K562 (cell line): ENCODE measurements at regions not wholly inside any gene's neighbourhood (a gene's known extent, or its start where the extent isn't known, plus 50 kb on each side); places are given as distances from the start of the nearest gene placed in this dataset.

Experiments used
- ATAC-seq: fragments of 200-7000 bp; cut with Tn5 transposase; 3 replicates; pipeline ENCODE4 v1.9.1; 2020; ENCODE audit warnings: moderate library complexity
- BruUV-seq: library from RNA; stranded (reverse); fragments of 400-500 nt; replicated peaks from 2 replicates; lab custom pipeline; 2021; lab: Mats Ljungman, UMichigan
- CTCF ChIA-PET: fragments of 300-600 bp; formaldehyde crosslinking; extraction: SDS; loops from one replicate; lab custom pipeline; 2021; ENCODE audit warnings: low intra/inter-chr PET ratio; lab: Yijun Ruan, JAX
- POLR2A ChIA-PET: fragments of 300-600, 350-650 bp; sonication (Branson Sonifier 250); formaldehyde crosslinking; extraction: SDS; loops from one replicate; lab custom pipeline; 2021; ENCODE audit warnings: antibody characterized with exemption, inconsistent platforms; lab: Yijun Ruan, JAX
- DNase-seq, 4 experiments: peaks; one replicate each; pipeline versions ENCODE4 v3.0.0 to v3.0.0-alpha.2; 2011 to 2018; ENCODE audit warnings: low spot score in 3 of 4, mixed read lengths in 3 of 4; ENCODE audit errors: extremely low read depth in 1 of 4
- FAIRE-seq: peaks from 2 replicates; lab custom pipeline; 2011; peaks lifted over from hg19 to GRCh38; lab: Jason Lieb, UNC
- H2AFZ ChIP-seq: 2 replicates; pipeline ENCODE4 v1.6.0; 2011; ENCODE audit warnings: low read depth, low read length, control low read depth, inconsistent platforms
- H3K27ac ChIP-seq: fragments of 200-600 bp; 3 replicates; pipeline ENCODE4 v1.8.0; 2011; ENCODE audit warnings: low read depth, mild to moderate bottlenecking, control low read depth, inconsistent platforms, low read length, moderate library complexity, mixed read lengths; ENCODE audit errors: extremely low read depth
- H3K27me3 ChIP-seq, 2 experiments: fragments of 300-600 bp in 1 of 2; 2 replicates in 1 of 2; 3 replicates in 1 of 2; pipeline versions ENCODE4 v1.6.0 to v1.8.0; 2011; ENCODE audit warnings: inconsistent platforms in 2 of 2, low read length in 2 of 2, mild to moderate bottlenecking in 1 of 2, mixed read lengths in 1 of 2, moderate library complexity in 1 of 2; ENCODE audit not compliant: control insufficient read depth in 2 of 2, insufficient read depth in 2 of 2
- H3K36me3 ChIP-seq: fragments of 300-600 bp; 3 replicates; pipeline ENCODE4 v1.8.0; 2011; ENCODE audit warnings: mild to moderate bottlenecking, low read length, inconsistent platforms; ENCODE audit not compliant: control insufficient read depth, insufficient read depth
- H3K4me1 ChIP-seq, 2 experiments: fragments of 200-600 bp in 1 of 2; replicated peaks in 1 of 2; 2 replicates in 1 of 2; 3 replicates in 1 of 2; pipeline versions ENCODE4 v1.5.1 to v1.8.0; 2011; ENCODE audit warnings: inconsistent platforms in 2 of 2, low read length in 2 of 2, mild to moderate bottlenecking in 1 of 2, mixed read lengths in 1 of 2, moderate library complexity in 1 of 2; ENCODE audit not compliant: control insufficient read depth in 2 of 2, insufficient read depth in 2 of 2
- H3K4me2 ChIP-seq: 2 replicates; pipeline ENCODE4 v1.6.1; 2011; ENCODE audit warnings: low read length, control low read depth, inconsistent platforms, mixed read lengths; ENCODE audit not compliant: insufficient read depth
- H3K4me3 ChIP-seq: fragments of 200-600 bp; sonication (generic), shearing (Covaris generic); 2 replicates; pipeline ENCODE4 v1.5.1; 2016; ENCODE audit warnings: control low read depth, inconsistent platforms
- H3K79me2 ChIP-seq: fragments of 200-600 bp; 3 replicates; pipeline ENCODE4 v1.8.0; 2011; ENCODE audit warnings: low read length, inconsistent platforms; ENCODE audit not compliant: control insufficient read depth, insufficient read depth
- H3K9ac ChIP-seq, 2 experiments: 2 replicates each; pipeline versions ENCODE4 v1.6.0 to v1.6.1; 2011; ENCODE audit warnings: low read depth in 2 of 2, low read length in 2 of 2, control low read depth in 1 of 2, inconsistent platforms in 1 of 2, mild to moderate bottlenecking in 1 of 2, mixed read lengths in 1 of 2; ENCODE audit not compliant: insufficient read depth in 1 of 2
- H3K9me1 ChIP-seq: one replicate; pipeline ENCODE4 v1.6.0; 2011; ENCODE audit warnings: inconsistent platforms, mild to moderate bottlenecking, low read length, moderate library complexity; ENCODE audit not compliant: control insufficient read depth, insufficient read depth
- H3K9me3 ChIP-seq: replicated peaks from 2 replicates; pipeline ENCODE4 v1.5.1; 2011; ENCODE audit warnings: low read depth, low read length, inconsistent platforms; ENCODE audit not compliant: control insufficient read depth, insufficient read depth
- H4K20me1 ChIP-seq: replicated peaks from 2 replicates; pipeline ENCODE4 v1.6.1; 2011; ENCODE audit warnings: low read length, inconsistent platforms, mixed read lengths; ENCODE audit not compliant: control insufficient read depth, insufficient read depth
- ARID1B ChIP-seq: fragments of 450-650 bp; IDR thresholded peaks from 2 replicates; pipeline ENCODE4 v1.6.1; 2016; ENCODE audit warnings: antibody characterized with exemption, mild to moderate bottlenecking, inconsistent platforms
- CREM ChIP-seq: IDR thresholded peaks from 2 replicates; pipeline ENCODE4 v1.6.1; 2014; ENCODE audit warnings: antibody characterized with exemption, low read depth
- FOS ChIP-seq: IDR thresholded peaks from 3 replicates; pipeline ENCODE4 v1.6.1; 2011; ENCODE audit not compliant: insufficient read length; ENCODE audit errors: extremely low read depth
- IFI16 ChIP-seq: fragments of 250-450 bp; sonication (Bioruptor Pico); IDR thresholded peaks from 2 replicates; pipeline ENCODE4 v2.1.2; 2022; ENCODE audit warnings: mild to moderate bottlenecking, inconsistent platforms
- MYC ChIP-seq, 2 experiments: fragments of 250-450 bp in 1 of 2; sonication (Bioruptor Pico) in 1 of 2; IDR thresholded peaks; 2 replicates each; pipeline versions ENCODE4 v1.5.1 to v1.6.1; 2012 to 2021; ENCODE audit warnings: low read depth in 2 of 2, borderline replicate concordance in 1 of 2, improper control_type of control experiment in 1 of 2, low read length in 1 of 2, mild to moderate bottlenecking in 1 of 2, moderate library complexity in 1 of 2
- PTTG1 ChIP-seq: fragments of 450-650 bp; IDR thresholded peaks from 2 replicates; pipeline ENCODE4 v1.6.1; 2016; ENCODE audit warnings: low read depth, mild to moderate bottlenecking, missing genetic modification characterization, missing compliant biosample characterization
- RBM34 ChIP-seq: fragments of 200-400 bp; formaldehyde crosslinking; IDR thresholded peaks from 2 replicates; pipeline ENCODE4 v1.6.1; 2018; ENCODE audit warnings: low read length, borderline replicate concordance; ENCODE audit not compliant: insufficient read depth
- TAF1 ChIP-seq: IDR thresholded peaks from 2 replicates; pipeline ENCODE4 v1.6.1; 2011; ENCODE audit warnings: mild to moderate bottlenecking, low read length, moderate library complexity; ENCODE audit not compliant: insufficient read depth, control insufficient read depth, severe bottlenecking; ENCODE audit errors: extremely low read depth
- ZNF174 ChIP-seq: fragments of 250-450 bp; sonication (Bioruptor Pico); IDR thresholded peaks from 2 replicates; pipeline ENCODE4 v1.4.0; 2020; ENCODE audit warnings: mild to moderate bottlenecking
- ZNF175 ChIP-seq: fragments of 200-800 bp; sonication (Bioruptor generic); IDR thresholded peaks from 2 replicates; pipeline ENCODE4 v1.6.1; 2016; ENCODE audit warnings: low read depth, mild to moderate bottlenecking, missing genetic modification characterization, missing compliant biosample characterization
- ZNF354B ChIP-seq: fragments of 250-450 bp; sonication (Bioruptor Pico); IDR thresholded peaks from 2 replicates; pipeline ENCODE4 v1.4.0; 2020
- ZNF75A ChIP-seq: fragments of 450-650 bp; formaldehyde crosslinking; IDR thresholded peaks from 2 replicates; pipeline ENCODE4 v1.4.0; 2020; ENCODE audit warnings: mild to moderate bottlenecking
- WGBS: fragments of 100-300 bp; shearing (Covaris generic); methylation state at CpG from one replicate; pipeline ENCODE4 v1.1.6; 2016; ENCODE audit warnings: low coverage, mixed read lengths; ENCODE audit not compliant: insufficient coverage; ENCODE audit errors: missing lambda C conversion rate; 5-methylcytosine and 5-hydroxymethylcytosine counted together
- in situ Hi-C: fragments of 300-500 bp; cut with MboI; formaldehyde crosslinking; loops from 4 replicates; pipeline ENCODE4 v1.15.0; 2018; ENCODE audit warnings: inconsistent platforms, mixed read lengths
- intact Hi-C: fragments of 100-400 bp; cut with micrococcal nuclease; formaldehyde crosslinking; loops from 2 replicates; pipeline ENCODE4 v1.14.2; 2022
- TF ChIP-seq, protein P1 (sequence below): fragments of 200-800 bp; sonication (Bioruptor generic); IDR thresholded peaks from 2 replicates; pipeline ENCODE4 v1.6.1; 2016; ENCODE audit warnings: missing genetic modification characterization, missing compliant biosample characterization
- TF ChIP-seq, protein P2 (sequence below): sonication (generic); formaldehyde crosslinking; IDR thresholded peaks from 2 replicates; pipeline ENCODE4 v1.8.0; 2022; ENCODE audit warnings: mild to moderate bottlenecking, missing genetic modification reagents
- TF ChIP-seq, protein P3 (sequence below): conservative IDR thresholded peaks from 2 replicates; pipeline ENCODE4 v1.6.1; 2011; ENCODE audit warnings: low read depth, mild to moderate bottlenecking, low read length; ENCODE audit not compliant: control insufficient read depth

DNA sequence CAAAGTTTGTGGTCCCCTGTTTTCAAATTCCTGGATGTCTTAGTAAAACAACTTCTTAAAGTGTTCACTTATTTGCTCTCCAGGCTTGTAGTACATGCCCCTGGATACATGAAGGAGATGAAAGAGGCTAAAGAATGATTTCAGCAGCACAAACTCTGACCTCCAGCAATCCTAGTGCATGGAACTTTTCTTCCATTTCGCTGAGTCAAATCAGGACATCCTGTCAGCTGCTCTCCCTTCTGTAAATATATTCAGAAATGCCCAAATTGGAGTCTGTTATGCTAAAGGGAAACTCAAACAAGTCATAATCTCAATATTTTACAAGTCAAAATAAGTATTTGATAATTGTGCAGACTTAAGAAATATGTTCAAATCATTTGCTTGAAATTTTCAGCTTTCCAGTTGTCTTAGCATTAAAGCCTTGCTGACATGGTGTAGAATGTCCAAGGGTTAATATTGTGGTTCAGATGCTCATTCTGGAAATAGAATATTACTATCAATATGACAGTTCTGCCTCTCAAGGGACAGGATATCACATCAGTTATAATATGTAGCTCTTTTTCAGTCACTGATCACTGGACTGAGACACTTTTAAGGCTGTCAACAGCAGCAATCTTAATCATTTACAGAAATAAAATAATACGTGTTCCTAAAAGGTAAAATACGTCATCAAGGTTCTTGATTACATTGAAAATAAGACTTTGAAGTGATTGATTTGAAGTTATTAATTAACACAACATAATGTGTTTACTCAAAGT, 1157.3 kb downstream of the PLA2G4A start:
- in situ Hi-C loops (no loop called here), intact Hi-C loops (no loop called here)
- Histone ChIP-seq H3K9me3 (no peaks in the 10 kb centered on the region), H4K20me1 (no peaks in the 10 kb centered on the region), H3K4me1 (no peaks in the 10 kb centered on the region), H3K79me2 (no peaks in the 10 kb centered on the region), H3K27me3 (no peaks in the 10 kb centered on the region), H3K4me2 (no peak overlapping the region), H3K9ac (no peak overlapping the region), H3K36me3 (no peaks in the 10 kb centered on the region), H3K27ac (no peak overlapping the region), H3K9me1 (no peaks in the 10 kb centered on the region), H2AFZ (no peak overlapping the region), H3K4me3 (no peak overlapping the region)
- 0% methylated on average over 3 of the region's 3 CpGs for WGBS
- DNase-seq (no peak), FAIRE-seq (no peak), ATAC-seq (no peak)
- ChIA-PET POLR2A (no interaction called here), CTCF (no interaction called here)
- BruUV-seq = no TSS peak
- TF ChIP-seq IFI16 = no peak
- no peak for TF ChIP-seq ZNF174 (CRISPR knock-in tag)
- TF ChIP-seq FOS = no peak
- TF ChIP-seq TAF1 = no peak
- TF ChIP-seq CREM = no peak
- TF ChIP-seq, protein P1, sequence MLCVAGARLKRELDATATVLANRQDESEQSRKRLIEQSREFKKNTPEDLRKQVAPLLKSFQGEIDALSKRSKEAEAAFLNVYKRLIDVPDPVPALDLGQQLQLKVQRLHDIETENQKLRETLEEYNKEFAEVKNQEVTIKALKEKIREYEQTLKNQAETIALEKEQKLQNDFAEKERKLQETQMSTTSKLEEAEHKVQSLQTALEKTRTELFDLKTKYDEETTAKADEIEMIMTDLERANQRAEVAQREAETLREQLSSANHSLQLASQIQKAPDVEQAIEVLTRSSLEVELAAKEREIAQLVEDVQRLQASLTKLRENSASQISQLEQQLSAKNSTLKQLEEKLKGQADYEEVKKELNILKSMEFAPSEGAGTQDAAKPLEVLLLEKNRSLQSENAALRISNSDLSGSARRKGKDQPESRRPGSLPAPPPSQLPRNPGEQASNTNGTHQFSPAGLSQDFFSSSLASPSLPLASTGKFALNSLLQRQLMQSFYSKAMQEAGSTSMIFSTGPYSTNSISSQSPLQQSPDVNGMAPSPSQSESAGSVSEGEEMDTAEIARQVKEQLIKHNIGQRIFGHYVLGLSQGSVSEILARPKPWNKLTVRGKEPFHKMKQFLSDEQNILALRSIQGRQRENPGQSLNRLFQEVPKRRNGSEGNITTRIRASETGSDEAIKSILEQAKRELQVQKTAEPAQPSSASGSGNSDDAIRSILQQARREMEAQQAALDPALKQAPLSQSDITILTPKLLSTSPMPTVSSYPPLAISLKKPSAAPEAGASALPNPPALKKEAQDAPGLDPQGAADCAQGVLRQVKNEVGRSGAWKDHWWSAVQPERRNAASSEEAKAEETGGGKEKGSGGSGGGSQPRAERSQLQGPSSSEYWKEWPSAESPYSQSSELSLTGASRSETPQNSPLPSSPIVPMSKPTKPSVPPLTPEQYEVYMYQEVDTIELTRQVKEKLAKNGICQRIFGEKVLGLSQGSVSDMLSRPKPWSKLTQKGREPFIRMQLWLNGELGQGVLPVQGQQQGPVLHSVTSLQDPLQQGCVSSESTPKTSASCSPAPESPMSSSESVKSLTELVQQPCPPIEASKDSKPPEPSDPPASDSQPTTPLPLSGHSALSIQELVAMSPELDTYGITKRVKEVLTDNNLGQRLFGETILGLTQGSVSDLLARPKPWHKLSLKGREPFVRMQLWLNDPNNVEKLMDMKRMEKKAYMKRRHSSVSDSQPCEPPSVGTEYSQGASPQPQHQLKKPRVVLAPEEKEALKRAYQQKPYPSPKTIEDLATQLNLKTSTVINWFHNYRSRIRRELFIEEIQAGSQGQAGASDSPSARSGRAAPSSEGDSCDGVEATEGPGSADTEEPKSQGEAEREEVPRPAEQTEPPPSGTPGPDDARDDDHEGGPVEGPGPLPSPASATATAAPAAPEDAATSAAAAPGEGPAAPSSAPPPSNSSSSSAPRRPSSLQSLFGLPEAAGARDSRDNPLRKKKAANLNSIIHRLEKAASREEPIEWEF = no peak
- TF ChIP-seq, protein P2, sequence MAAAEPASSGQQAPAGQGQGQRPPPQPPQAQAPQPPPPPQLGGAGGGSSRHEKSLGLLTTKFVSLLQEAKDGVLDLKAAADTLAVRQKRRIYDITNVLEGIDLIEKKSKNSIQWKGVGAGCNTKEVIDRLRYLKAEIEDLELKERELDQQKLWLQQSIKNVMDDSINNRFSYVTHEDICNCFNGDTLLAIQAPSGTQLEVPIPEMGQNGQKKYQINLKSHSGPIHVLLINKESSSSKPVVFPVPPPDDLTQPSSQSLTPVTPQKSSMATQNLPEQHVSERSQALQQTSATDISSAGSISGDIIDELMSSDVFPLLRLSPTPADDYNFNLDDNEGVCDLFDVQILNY (CRISPR knock-in tag) = no peak
- no peak for TF ChIP-seq ZNF75A (CRISPR knock-in tag)
- no peak for TF ChIP-seq ZNF354B (CRISPR knock-in tag)
- TF ChIP-seq PTTG1 (tag) = no peak
- no peak for TF ChIP-seq ZNF175 (CRISPR knock-in tag)
- TF ChIP-seq ARID1B = no peak
- TF ChIP-seq, protein P3, sequence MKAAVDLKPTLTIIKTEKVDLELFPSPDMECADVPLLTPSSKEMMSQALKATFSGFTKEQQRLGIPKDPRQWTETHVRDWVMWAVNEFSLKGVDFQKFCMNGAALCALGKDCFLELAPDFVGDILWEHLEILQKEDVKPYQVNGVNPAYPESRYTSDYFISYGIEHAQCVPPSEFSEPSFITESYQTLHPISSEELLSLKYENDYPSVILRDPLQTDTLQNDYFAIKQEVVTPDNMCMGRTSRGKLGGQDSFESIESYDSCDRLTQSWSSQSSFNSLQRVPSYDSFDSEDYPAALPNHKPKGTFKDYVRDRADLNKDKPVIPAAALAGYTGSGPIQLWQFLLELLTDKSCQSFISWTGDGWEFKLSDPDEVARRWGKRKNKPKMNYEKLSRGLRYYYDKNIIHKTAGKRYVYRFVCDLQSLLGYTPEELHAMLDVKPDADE = no peak
- TF ChIP-seq RBM34 = no peak
- TF ChIP-seq MYC (IDR thresholded peaks at IDR 0.05; ENCODE audit: low read depth, low read length) = no peak
- TF ChIP-seq MYC (CRISPR knock-in tag; IDR thresholded peaks at IDR 0.05; ENCODE audit: borderline replicate concordance, low read depth) = no peak
